Activated naive CD4-positive, alpha-beta T cell treated with anti-CD3 and anti-CD28 coated beads, Interleukin-2, amount 50 U/mL, for 16 hours (primary cell): ENCODE measurements at regions not wholly inside any gene's neighbourhood (a gene's known extent, or its start where the extent isn't known, plus 50 kb on each side); places are given as distances from the start of the nearest gene placed in this dataset.
"Not testable (repeated sequence)": the region's sequence is repeated elsewhere in the genome, so short reads cannot be mapped to it uniquely, and the experiment has no call there.

Experiments
- DNase-seq: peaks from one replicate; pipeline ENCODE4 v3.0.0-alpha.2; 2020

- no peak for DNase-seq
Observed at GRCh38 chr6:156687789-156688619, 89.2 kb upstream of the ARID1B start.

- DNase-seq: peak; percentile 81
Observed at GRCh38 chr6:156686995-156687788, 90.0 kb upstream of the ARID1B start.

GRCh38 chr6:156686301-156686994, 90.7 kb upstream of the ARID1B start:
- DNase-seq: no peak

- DNase-seq: no peak
Observed at GRCh38 chr6:156685823-156686222, 91.4 kb upstream of the ARID1B start.

GRCh38 chr6:156683821-156684220, 93.4 kb upstream of the ARID1B start:
- no peak for DNase-seq

GRCh38 chr6:156676721-156677120, 100.5 kb upstream of the ARID1B start:
- DNase-seq: no peak

GRCh38 chr6:156674197-156674596, 103.0 kb upstream of the ARID1B start:
- DNase-seq: no peak

GRCh38 chr6:156670097-156670496, 107.1 kb upstream of the ARID1B start:
- not testable (repeated sequence) for DNase-seq

- no peak for DNase-seq
Observed at GRCh38 chr6:156662025-156662445, 115.1 kb upstream of the ARID1B start.

GRCh38 chr6:156660389-156660788, 116.8 kb upstream of the ARID1B start:
- no peak for DNase-seq

- DNase-seq: no peak
Observed at GRCh38 chr6:156659822-156660198, 117.4 kb upstream of the ARID1B start.

GRCh38 chr6:156658966-156659821, 118.0 kb upstream of the ARID1B start:
- DNase-seq: no peak

- no peak for DNase-seq
Observed at GRCh38 chr6:156658186-156658965, 118.8 kb upstream of the ARID1B start.

- DNase-seq: no peak
Observed at GRCh38 chr6:156657296-156657695, 119.9 kb upstream of the ARID1B start.

GRCh38 chr6:156654919-156655918, 122.0 kb upstream of the ARID1B start:
- DNase-seq: no peak

- DNase-seq: no peak
Observed at GRCh38 chr6:156652231-156652750, 124.9 kb upstream of the ARID1B start.

GRCh38 chr6:156651486-156651885, 125.7 kb upstream of the ARID1B start:
- DNase-seq: no peak

GRCh38 chr6:156650896-156651390, 126.2 kb upstream of the ARID1B start:
- no peak for DNase-seq

- no peak for DNase-seq
Observed at GRCh38 chr6:156648616-156649015, 128.6 kb upstream of the ARID1B start.

GRCh38 chr6:156647991-156648390, 129.2 kb upstream of the ARID1B start:
- no peak for DNase-seq
